AG09309 (cell line): ENCODE measurements at regions not wholly inside any gene's neighbourhood (a gene's known extent, or its start where the extent isn't known, plus 50 kb on each side); places are given as distances from the start of the nearest gene placed in this dataset.
"Not testable (repeated sequence)": the region's sequence is repeated elsewhere in the genome, so short reads cannot be mapped to it uniquely, and the experiment has no call there.

Experiments used
- DNase-seq: peaks from one replicate; pipeline ENCODE4 v3.0.0-alpha.2; 2010; ENCODE audit warnings: low read depth
- H3K4me3 ChIP-seq: 2 replicates; pipeline ENCODE4 v1.5.1; 2011; ENCODE audit warnings: mild to moderate bottlenecking, low read depth, low read length, moderate library complexity; ENCODE audit not compliant: control insufficient read depth
- CTCF ChIP-seq: IDR thresholded peaks from 2 replicates; pipeline ENCODE4 v1.5.1; 2011; ENCODE audit warnings: mild to moderate bottlenecking, low read depth, low read length, inconsistent platforms; ENCODE audit not compliant: insufficient read depth, control insufficient read depth; ENCODE audit errors: missing control alignments

GRCh38 chr9:750249-750967 is 91.1 kb upstream of the DMRT1 start:
- no peak for TF ChIP-seq CTCF
- no peak overlapping the region for H3K4me3 ChIP-seq
- no peak for DNase-seq

GRCh38 chr9:751137-752051 is 90.1 kb upstream of the DMRT1 start:
- DNase-seq, result no peak
- H3K4me3 ChIP-seq, result no peak overlapping the region
- no peak for TF ChIP-seq CTCF

- peak; percentile 90 for DNase-seq
- H3K4me3 ChIP-seq, result no peak overlapping the region
- no peak for TF ChIP-seq CTCF
These were observed 89.3 kb upstream of the DMRT1 start for GRCh38 chr9:752201-752600.

- TF ChIP-seq CTCF, result no peak
- H3K4me3 ChIP-seq, result no peak overlapping the region
- no peak for DNase-seq
These were observed 88.8 kb upstream of the DMRT1 start for GRCh38 chr9:752681-753200.

GRCh38 chr9:753734-754133 is 87.8 kb upstream of the DMRT1 start:
- not testable (repeated sequence) for H3K4me3 ChIP-seq, DNase-seq

- no peak for DNase-seq
- TF ChIP-seq CTCF, result no peak
- H3K4me3 ChIP-seq, result no peak overlapping the region
These were observed 87.2 kb upstream of the DMRT1 start for GRCh38 chr9:754150-754931.
